MV-4-11 (cell line): ENCODE measurements at regions not wholly inside any gene's neighbourhood (a gene's known extent, or its start where the extent isn't known, plus 50 kb on each side); places are given as distances from the start of the nearest gene placed in this dataset.

Experiments
- DNase-seq: peaks from one replicate; lab custom pipeline; 2025; lab: John Stamatoyannopoulos, UW

DNA sequence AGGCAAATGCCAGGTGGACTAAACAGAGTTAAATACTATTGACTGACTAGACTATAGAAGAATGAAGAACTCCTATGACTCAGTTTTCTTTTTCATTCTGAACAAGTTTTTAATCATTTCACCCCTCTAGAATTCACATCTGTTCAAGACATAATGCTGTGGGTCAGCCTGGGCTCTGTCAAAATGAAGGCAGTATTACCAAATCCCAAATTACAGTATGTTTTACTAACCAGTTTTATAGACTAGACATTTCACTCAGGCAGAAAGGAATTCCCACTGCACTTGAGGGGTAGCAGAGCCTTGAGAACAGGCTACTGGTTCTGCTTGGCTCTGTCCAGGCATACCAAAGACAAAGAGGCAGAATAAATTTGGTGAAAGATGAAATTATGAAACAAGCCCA, 511.7 kb downstream of the EPHA4 start:
- no peak for DNase-seq

DNA sequence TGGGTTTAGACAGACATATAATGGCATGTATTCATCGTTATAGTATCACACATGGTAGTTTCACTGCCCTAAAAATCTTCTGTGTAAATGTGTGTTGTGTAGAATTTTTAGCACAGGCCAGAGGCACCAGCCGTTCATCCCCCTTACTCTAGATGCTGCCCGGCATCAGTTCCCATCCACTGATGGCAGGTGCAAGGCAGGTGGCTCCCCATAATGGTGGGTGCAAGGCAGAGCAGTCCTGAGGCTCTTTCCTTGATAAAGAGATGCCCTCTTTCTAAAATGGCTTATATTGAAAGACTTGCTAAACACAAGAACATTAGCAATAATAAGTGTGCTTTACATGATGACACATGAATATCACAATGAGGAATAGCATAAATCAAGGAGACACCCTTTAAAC, 508.5 kb downstream of the EPHA4 start:
- DNase-seq, result no peak

DNA sequence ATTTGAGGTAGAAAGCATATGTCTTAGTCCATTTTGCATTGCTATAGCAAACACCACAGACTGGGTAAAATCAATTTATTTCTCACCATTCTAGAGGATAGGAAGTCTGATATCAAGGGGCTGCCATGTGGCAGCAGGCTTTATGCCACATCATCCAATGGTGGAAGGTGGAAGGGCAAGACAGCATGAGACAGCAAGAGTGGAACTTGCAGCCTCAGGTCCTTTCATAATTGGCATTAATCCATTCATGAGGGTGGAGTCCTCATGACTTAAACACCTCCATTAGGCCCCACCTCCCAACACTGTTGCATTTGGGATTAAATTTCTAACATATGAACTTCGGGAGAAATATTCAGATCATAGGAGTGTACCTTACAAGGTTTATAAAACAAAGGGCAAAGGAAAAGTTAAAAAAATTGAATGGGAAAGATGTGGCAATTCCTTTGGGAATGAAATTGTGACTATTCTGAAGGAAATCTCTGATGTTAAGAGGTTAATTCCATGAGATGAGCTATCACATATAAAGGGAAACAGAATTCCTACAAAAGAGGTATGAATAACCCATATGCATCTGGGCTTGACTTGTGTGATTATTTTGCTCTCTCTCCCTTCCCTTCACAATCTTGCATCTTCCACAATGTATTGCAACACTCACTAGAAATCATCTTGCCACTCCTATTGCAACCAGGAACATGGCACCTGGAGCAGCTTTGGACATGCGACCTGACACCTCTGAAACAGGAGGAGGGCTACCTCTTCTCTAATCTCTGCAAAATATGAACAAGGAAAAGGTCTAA, 507.8 kb downstream of the EPHA4 start:
- no peak for DNase-seq

DNA sequence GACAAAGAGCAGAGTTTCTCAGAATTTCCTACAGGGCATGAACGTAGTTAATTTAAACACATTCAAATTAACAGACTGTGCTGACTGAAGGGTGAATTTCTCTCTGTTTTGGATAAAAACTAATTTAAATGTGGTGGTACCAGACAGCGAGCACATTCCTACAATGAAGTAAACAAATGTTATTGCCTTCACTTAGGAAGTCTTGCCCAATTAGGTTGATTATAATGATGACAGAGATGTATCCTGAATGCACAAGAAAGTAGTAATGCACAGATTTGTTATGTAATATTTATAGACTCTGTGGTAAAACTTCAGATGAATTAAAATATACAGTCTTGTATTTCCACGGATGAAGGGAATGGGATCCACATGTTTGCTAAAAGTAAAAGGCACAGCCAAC, 507.2 kb downstream of the EPHA4 start:
- DNase-seq, result no peak

DNA sequence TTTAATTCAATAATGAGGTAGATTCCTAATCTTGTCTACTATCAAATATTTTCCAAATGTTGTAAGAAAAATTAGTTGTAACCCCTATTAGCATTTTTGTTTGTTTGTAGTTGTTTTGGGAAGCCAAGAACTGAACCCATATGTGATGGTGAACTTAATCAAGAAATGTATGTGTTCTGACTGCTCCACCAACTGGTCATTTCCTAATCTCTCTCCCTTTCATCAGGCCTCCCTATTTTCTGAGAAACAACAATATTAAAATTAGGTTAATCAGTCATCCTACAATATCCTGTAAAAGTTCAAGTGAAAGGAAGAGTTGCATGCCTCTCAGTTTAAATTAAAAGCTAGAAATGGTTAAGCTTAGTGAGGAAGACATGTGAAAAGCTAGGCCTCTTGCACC, 504.0 kb downstream of the EPHA4 start:
- no peak for DNase-seq

DNA sequence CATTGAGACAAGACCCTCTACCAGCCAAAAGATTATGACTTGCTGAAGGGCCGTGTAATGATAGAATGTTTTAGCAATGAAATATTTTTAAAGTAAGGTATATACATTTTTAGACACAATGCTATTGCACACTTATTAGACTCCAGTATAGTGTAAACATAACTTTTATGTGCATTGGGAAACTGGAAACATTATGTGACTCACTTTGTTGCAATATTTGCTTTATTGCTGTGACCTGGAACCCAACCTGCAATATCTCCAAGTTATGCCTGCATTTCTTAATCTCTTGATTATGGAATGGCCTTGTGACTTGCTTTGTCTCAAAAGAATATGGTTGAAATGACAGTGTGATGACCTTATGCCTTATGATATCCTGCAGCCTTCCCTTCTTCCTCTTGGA, 502.0 kb downstream of the EPHA4 start:
- DNase-seq, result no peak

DNA sequence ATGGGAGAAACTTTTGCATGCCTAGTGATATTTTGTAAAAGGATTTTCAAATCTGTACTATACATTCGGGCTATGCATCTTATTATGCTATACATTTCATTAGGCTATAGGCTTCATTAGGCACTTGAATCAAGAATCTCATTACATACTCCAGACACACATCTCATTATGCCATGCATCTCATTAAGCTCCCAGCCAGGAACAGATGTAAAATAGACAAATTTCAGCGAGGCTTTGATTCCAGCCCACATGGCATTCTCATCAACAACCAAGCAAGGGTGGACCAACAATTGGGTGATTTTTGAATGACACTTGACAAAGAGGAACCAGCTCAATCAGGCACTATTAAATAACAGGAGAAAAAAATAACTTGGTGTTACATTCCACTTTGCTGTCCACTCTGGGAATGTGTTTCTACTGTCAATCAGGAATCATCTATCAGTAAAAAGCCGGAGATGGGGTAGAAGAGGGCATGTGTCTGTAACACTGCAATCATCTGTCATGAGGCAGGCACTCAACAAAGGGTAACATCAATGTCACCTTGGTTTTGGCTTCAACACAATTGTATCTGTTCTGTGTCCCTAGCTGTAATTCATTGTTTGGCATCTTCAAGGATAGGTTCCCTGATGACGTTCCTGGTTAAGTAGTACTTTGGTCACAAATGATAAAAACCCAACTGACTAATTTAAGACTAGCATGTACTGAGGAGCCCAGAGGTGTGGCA, 498.6 kb downstream of the EPHA4 start:
- no peak for DNase-seq

DNA sequence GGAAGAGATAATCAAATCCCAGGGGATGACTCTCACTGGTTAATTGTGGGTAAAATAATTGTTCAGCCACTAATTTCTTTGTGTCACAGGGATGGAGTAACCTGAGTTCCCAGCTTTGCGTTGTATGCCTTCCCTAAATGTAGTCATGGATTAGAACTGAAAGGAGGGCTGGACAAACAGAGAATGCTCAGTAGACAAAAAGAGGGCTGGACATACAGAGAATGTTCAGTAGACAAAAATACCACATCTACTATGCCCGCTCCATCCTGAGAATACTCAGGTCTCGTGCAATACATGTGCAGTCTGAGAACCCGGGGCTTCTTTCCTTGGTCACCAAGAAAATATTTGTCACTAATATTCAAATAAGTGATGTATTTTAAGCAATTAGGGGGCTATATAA, 497.9 kb downstream of the EPHA4 start:
- no peak for DNase-seq

DNA sequence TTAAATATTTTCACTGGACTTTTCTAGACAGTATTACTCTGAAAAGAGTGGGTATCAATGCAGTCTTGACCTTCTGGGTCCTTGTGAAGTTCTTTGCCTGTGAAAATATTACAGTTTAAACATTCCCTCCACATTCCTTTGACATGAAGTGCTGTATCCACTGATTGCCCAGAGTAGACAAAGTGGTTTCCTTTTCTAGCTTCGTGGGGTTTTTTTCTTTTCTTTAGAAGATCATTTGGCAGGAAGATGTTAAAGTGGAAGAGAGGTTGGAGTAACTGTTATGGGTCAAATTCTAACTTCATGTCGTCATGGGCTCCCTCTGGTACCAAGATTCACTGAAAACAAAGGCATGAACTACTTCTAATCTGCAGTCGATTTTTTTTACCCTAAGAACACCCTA, 496.9 kb downstream of the EPHA4 start:
- DNase-seq, result no peak

DNA sequence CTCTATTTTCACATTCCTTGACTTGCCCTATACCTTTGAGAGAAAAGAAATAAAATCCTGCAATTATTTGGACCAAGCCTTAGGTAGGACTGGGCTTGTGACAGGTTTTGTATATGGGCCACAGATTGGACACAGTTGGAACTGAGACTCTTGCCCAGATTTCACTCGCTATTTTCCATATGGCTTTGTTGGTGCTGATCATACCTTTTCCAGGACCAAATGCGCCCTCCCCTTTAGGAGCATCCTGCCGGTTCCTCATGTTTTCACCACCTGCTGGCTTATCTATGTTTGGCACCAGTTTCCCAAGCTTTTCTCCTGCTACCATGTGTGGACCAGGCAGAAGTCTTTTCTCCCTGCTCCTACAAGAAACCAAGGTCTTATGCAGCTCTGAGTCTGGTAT, 494.9 kb downstream of the EPHA4 start:
- DNase-seq, result no peak

DNA sequence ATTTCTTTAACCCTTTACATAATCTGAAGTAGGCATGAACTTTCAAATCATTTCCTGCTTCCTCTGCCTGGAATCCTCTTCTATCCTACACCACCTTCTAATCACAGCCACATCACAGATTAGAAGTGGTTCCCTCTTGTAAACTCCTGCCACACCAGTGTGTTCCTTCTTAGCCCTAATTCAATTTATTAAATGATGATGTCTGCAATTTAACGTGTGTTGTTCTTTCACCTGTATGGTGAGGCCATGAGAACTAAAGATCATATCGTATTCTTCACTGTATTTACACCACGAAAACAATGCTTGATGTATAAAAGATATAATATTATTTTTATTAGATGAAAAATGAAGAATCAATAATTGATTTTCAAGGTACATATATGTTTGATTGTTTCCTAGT, 494.3 kb downstream of the EPHA4 start:
- DNase-seq, result no peak

DNA sequence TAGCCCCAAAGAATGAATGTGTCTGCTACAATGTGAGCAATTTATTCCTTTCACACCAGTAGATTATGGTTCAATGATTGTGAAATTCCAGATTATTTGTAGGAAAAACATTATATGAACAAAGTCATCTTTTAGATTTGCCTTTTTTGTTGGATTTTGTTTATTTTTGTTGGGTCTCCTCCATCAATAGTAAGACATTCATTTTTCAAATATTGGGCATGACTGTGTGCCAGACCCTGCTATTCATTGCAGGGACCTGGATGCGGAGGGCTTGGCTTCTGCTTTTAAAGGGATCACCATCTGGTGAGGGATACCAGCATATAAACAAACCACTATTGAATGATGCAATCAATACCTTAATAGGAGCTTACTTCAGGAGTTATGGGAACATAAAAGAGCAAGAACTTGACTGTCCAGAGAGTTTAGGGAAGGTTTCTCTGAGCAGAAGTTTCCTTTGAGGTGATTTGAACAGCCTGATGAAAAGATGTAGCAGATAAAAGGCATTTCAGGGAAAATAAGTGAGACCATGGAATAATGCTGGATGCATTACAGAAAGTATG, 486.7 kb downstream of the EPHA4 start:
- DNase-seq, result no peak

DNA sequence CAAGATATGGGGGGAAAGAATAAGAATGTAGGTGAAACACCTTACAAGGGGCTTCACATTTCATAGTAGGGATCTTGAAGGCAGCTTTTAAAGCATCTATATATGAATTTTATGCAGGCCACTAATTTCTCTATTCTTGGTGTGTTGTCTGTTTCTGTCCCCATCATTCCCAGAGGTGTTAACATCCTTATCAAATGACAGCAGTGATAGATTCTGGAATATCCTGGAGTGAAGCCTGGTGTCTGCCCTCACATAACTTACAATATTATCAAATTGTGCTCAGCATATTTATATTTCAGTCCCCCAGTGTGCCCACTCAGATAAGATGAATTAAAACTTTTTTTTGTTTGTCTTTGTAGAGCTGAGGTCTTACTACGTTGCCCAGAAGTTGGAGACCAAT, 486.2 kb downstream of the EPHA4 start:
- DNase-seq, result no peak

DNA sequence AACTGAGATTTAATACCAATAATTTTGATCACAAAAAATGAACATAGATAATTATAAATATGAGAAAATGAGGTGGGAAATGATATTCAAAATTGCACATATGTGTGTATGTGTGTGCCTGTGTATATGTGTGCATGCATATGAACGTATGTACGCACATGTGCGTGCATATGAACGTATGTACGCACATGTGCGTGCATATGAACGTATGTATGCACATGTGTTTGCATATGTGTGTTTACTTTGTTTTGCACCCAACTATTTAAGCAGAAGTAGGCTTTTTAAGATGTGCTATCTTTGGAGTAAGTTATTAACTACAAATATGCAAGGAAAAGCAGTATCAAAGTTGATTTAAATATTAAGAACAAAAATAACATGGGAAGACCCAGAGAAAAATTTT, 484.3 kb downstream of the EPHA4 start:
- no peak for DNase-seq

DNA sequence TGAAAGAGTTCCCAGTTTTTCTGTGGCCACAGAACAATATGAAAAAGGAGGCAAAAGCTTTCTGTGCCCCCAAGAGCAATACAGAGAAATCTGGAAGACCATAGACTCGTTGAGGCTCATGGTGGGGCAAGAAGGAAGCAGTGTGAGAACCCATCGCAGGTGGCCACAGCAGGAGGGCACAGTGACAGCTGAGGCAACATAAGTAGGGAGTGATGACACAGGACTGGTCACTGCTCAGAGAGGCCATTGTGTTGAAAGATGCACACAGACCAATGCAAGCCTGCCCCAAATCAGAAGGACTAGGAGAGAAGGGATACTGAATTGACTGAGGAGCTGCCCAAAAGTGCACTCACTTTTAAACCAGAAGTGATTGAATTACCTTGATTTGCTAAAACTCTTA, 483.6 kb downstream of the EPHA4 start:
- no peak for DNase-seq

DNA sequence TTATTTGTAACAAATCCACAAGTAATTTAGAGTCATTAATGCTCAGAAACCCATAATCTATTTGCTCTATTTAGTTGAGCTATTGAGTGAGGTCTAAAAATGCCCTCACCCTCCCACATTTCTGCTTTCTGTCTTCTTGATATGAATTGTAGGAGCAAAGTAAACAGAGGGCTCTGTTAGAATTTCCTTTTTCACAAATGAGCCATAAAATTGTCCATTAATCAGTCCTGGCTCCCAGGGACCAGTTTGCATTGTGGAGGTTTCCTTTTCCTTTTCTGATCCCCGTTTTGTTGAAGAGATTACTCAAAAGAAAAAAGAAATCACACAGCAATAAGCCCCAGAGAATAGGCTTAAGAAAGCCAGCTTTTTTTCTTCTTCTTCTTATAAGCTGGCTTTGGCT, 476.7 kb downstream of the EPHA4 start:
- no peak for DNase-seq

DNA sequence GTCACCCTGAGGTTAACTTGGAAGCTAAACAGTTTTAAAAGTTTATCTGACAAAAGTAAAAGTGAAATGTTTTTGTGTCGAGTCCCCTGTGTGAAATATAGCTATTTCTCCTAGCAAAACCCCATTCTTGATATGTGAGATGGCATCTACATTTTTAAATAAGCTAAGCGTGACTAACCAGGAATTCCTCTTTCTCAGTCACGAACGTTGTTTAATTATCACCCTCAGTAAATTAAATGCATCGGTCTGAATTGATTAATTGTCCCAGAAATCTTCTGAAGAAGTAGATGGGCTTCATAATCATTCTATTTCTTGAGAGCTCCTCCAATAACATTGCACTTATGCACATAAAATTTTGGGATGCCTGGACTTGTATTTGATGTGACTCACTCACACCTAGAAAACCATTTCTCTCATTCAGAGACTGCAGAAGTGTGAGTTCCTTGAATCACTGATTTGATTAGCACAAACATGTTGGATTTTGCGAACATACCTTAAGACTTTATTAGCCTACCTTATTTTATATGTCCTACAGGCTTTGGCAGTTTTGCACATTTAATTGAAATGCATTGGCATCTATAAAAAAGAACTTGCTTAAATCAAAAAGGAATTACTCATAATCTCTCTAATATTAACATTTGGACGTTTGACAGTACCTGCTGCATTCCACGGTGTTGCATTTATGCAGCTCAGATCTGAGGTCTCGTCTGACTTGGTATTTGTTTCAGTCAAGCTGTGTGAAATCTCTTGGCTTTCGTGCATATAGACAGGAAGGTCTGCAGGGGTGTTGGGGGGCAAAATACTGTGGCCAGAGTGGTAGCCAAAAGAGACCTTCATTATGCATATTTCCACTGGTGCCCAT, 475.2 kb downstream of the EPHA4 start:
- DNase-seq, result no peak

DNA sequence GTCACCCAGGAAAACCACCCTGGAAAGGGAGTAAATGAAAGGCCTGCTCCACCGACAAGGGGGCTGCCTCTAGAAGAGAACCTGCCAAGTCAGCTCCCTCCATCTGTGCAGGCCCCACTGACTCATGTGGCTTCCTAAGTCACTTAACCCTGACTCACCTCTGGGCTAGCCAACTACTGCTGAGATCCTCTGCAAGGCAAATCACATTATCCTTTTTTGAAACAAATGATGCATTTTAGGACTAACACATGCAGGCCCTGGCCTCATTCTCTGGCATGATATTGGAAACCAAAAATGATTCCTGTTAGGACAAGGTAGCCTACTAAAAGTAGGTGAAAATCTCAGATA, 474.6 kb downstream of the EPHA4 start:
- DNase-seq, result no peak

DNA sequence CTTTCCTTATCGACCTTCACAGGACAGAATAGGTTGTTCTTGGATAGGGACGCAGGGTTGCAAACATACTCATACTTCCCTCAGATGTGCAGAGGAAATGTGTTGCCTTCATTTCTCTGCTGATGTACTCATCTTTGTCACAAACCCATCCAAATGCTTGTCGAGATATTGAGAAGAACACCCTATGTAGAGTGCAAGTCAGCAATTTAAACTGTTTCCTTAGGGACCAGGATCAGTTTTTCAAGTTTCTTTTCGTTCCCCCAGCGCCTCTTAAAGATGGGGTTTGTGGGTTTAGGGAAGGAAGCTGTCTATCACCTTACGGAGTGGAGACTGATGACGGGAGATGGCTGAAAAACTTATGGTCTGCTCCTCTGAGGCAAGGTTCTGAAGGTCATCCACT, 474.2 kb downstream of the EPHA4 start:
- no peak for DNase-seq

DNA sequence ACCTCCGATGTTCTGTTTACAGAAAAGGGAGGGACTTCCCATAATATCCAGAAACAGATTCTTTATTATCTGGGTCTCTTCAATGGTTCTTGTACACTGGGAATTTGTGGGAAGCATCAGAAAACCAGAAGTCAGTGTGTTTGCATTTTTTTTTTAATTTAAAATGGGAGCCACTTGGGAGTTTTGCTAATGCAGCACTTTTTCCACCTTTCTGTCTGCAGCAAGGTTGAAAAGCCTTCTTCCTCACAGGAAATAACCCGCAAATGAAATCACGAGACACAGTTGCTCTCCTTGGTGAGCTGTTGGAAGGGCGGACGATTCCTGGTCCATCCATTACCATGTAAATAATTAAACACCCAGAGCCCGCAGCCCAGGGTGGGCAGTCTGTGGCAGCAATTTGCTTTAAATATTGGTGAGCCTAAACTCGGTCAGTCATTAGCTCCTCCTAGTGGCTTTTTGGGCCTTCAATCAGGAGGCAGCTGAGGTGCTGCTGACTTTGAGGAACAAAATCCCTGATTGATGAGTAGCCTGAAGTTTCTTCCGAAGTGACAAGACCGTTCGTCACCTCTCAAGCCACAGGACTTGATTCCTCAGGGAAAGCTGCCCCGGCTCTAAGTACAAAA, 471.5 kb downstream of the EPHA4 start:
- DNase-seq, result no peak

DNA sequence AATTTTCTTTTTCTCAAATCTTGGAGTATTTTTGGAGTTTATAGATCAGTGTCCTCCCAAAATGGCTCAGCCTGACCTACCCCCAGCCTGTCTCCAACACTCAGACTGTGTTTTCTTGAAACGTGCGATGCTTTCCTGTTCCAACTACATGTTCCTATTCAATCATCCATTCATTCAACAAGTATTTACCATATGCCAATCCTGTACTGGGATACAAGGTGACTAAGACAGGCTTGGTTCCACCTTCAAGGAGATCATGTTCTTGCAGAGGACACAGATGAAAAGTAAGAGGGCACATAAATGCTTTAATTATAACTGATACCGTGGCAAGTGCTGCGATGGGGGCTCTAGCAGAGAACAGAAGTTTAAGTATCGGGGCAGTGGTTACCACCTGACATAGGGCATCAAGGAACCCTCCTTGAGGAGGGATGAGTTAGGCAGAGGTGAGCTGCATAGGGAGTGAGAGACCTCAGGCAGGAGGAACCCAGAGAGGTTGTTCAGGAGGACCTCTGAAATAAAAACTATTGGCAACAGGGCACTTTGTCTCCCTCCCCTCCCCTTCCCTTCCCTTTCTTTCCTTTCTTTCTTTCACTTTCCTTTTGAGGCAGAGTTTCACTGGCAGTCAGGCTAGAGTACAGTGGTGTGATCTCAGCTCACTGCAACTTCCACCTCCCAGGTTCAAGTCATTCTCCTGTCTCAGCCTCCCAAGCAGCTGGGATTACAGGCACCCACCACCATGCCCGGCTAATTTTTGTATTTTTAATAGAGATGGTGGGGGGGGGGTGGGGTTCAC, 469.0 kb downstream of the EPHA4 start:
- no peak for DNase-seq
